NCI-H82 treated with DMSO at 0.1 percent for 48 hours (cell line): ENCODE measurements at regions not wholly inside any gene's neighbourhood (a gene's known extent, or its start where the extent isn't known, plus 50 kb on each side); places are given as distances from the start of the nearest gene placed in this dataset.

ENCODE experiments used
- DNase-seq: peaks from one replicate; lab custom pipeline; 2025; ENCODE audit not compliant: unreplicated experiment; lab: John Stamatoyannopoulos, UW

- DNase-seq = no peak
Observed at GRCh38 chr5:144103611-144104485, 66.6 kb downstream of the YIPF5 start.

- DNase-seq = no peak
Observed at GRCh38 chr5:144105371-144105770, 65.1 kb downstream of the YIPF5 start.

GRCh38 chr5:144108131-144108530, 62.3 kb downstream of the YIPF5 start:
- DNase-seq = no peak
